Peyer's patch (tissue), 4 donors: ENCODE measurements at regions not wholly inside any gene's neighbourhood (a gene's known extent, or its start where the extent isn't known, plus 50 kb on each side); places are given as distances from the start of the nearest gene placed in this dataset.

Experiments used
- DNase-seq, 3 donors: peaks; one replicate each; pipeline ENCODE4 v3.0.0-alpha.2; 2017 to 2019
- H3K27ac ChIP-seq, 4 donors: fragments of 200-600 bp; sonication (generic); one replicate each; pipeline ENCODE4 v1.5.1; 2016 to 2019
- H3K27me3 ChIP-seq, 2 donors: fragments of 200-600 bp; sonication (generic); one replicate each; pipeline ENCODE4 v1.5.1; 2019
- H3K36me3 ChIP-seq, 3 donors: fragments of 200-600 bp; sonication (generic); one replicate each; pipeline ENCODE4 v1.5.1; 2016 to 2019
- H3K4me1 ChIP-seq, 4 donors: fragments of 200-600 bp; sonication (generic); one replicate each; pipeline ENCODE4 v1.5.1; 2016 to 2019
- H3K4me3 ChIP-seq, 4 donors: fragments of 200-600 bp; sonication (generic); 1 replicate in 3 of 4; 2 replicates in 1 of 4; pipeline ENCODE4 v1.5.1; 2016 to 2019; ENCODE audit warnings: mild to moderate bottlenecking in 1 of 4
- H3K9me3 ChIP-seq, 4 donors: fragments of 200-600 bp; sonication (generic); one replicate each; pipeline ENCODE4 v1.5.1; 2016 to 2019; ENCODE audit warnings: mild to moderate bottlenecking in 1 of 4
- CTCF ChIP-seq, 6 experiments: fragments of 450-650 bp in 4 of 6; fragments of 200-600 bp in 2 of 6; sonication (generic) in 1 of 6; IDR thresholded peaks; one replicate each; pipeline ENCODE4 v1.5.1; 2017 to 2019; ENCODE audit warnings: antibody characterized with exemption in 6 of 6, mild to moderate bottlenecking in 3 of 6, moderate library complexity in 1 of 6
- POLR2A ChIP-seq, 2 donors: fragments of 450-650 bp; IDR thresholded peaks; one replicate each; pipeline ENCODE4 v1.5.1; 2017; ENCODE audit warnings: antibody characterized with exemption in 2 of 2, mild to moderate bottlenecking in 2 of 2, moderate library complexity in 2 of 2

DNA sequence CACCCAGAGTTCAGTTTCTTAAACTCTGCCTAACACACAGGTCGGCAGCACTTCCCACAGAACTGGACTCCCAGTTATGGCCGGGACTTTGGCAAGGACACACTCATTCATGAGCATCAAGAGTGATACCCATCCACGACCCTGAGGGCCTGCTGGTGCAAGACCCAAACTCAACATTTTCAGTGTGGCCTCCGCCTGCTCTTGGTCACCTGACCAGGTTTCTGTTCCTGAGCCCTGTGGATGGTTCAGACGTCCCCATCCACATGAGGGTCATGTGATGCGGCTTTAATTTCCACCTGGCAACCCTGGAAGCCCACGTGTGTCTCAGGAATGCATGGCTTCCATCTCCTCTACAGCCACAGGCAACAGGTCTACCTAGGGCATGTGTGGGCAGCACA is 245.3 kb downstream of the DLL1 start:
- H3K4me3 ChIP-seq: no peak overlapping the region
- no peaks in the 10 kb centered on the region for H3K9me3 ChIP-seq
- peak in 1 of 3 donors; percentile 30 for DNase-seq
- H3K27me3 ChIP-seq: no peaks in the 10 kb centered on the region
- TF ChIP-seq POLR2A (IDR thresholded peaks at IDR 0.05): no peak
- no peak for TF ChIP-seq CTCF (IDR thresholded peaks at IDR 0.05)
- H3K4me1 ChIP-seq: no peaks in the 10 kb centered on the region
- H3K36me3 ChIP-seq: no peaks in the 10 kb centered on the region
- H3K27ac ChIP-seq: peak overlapping the region in 2 of 4 donors; percentile 47 to 55

DNA sequence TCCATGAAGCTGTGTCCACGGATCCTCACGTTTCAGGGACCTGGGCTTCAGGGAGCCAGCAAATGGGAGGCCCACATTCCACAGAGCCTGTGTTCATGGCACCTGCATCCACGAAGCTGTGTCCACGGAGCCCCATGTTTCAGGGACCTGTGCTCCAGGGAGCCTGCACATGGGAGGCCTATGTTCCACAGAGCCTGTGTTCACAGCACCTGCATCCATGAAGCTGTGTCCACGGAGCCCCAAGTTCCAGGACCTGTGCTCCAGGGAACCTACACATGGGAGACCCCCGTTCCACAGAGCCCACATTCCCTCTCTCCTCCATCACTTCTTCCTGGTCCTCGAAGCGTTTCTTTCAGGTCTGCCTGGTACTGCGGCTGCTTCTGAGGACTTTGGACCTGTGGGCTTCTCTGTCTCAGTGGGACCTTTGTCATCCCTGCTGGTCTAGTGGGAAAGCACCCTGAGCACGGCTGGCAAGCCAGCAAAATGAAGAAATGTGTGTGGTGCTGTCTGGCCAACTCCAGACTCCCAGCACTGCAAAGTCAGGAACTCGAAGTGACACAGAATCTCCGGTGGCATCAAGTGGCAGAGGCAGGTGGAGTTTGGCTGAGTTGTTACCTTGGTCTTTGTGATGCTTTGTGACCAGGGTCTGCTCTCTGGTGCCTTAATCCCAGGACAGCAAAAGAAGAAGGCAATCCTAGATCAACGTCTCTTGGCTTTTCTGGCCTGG is 245.9 kb downstream of the DLL1 start:
- Histone ChIP-seq H3K27ac (no peak overlapping the region), H3K4me3 (no peak overlapping the region), H3K9me3 (no peaks in the 10 kb centered on the region), H3K27me3 (no peaks in the 10 kb centered on the region), H3K4me1 (no peaks in the 10 kb centered on the region), H3K36me3 (no peaks in the 10 kb centered on the region)
- no peak for TF ChIP-seq CTCF (IDR thresholded peaks at IDR 0.05)
- TF ChIP-seq POLR2A (IDR thresholded peaks at IDR 0.05): no peak
- peak in 1 of 3 donors; percentile 20 for DNase-seq

GRCh38 chr6:170043881-170044790 is 246.7 kb downstream of the DLL1 start:
- H3K27ac ChIP-seq: no peak overlapping the region
- no peaks in the 10 kb centered on the region for H3K4me1 ChIP-seq
- TF ChIP-seq CTCF (IDR thresholded peaks at IDR 0.05) (no peak), POLR2A (IDR thresholded peaks at IDR 0.05) (no peak)
- no peaks in the 10 kb centered on the region for H3K9me3 ChIP-seq
- no peak for DNase-seq
- H3K27me3 ChIP-seq: no peaks in the 10 kb centered on the region
- H3K4me3 ChIP-seq: no peak overlapping the region
- no peaks in the 10 kb centered on the region for H3K36me3 ChIP-seq

GRCh38 chr6:170043150-170043819 is 247.6 kb downstream of the DLL1 start:
- Histone ChIP-seq H3K4me1 (no peaks in the 10 kb centered on the region), H3K36me3 (no peaks in the 10 kb centered on the region), H3K27me3 (no peaks in the 10 kb centered on the region), H3K27ac (no peak overlapping the region), H3K9me3 (no peaks in the 10 kb centered on the region), H3K4me3 (no peak overlapping the region)
- no peak for DNase-seq
- no peak for TF ChIP-seq POLR2A (IDR thresholded peaks at IDR 0.05)
- TF ChIP-seq CTCF (IDR thresholded peaks at IDR 0.05): no peak

DNA sequence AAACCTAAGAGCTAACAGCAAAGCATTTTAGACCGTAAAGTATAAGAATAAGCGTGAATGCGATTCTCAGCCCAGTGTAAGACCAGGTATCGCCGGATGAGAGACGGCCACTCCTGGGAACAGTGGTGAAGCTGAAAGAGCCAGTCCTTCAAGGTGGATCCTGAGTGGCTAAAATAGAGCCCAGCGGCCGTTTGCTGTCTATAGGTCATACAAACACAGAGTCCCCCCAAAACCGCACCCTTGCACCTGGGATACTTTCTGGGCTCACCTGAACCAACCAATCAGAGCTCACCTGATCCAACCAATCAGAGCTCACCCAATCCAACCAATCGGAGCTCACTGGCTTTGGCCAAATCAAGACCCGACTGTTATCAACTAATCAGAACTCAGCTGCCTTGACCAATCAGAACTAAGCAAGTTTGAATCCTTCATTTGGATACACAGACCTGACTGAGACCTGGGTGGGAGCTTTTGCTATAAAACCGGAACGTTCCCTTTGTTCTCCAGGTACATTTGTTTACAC is 248.2 kb downstream of the DLL1 start:
- DNase-seq: no peak
- H3K36me3 ChIP-seq: no peaks in the 10 kb centered on the region
- no peaks in the 10 kb centered on the region for H3K27me3 ChIP-seq
- no peak overlapping the region for H3K27ac ChIP-seq
- TF ChIP-seq POLR2A (IDR thresholded peaks at IDR 0.05) (no peak), CTCF (IDR thresholded peaks at IDR 0.05) (no peak)
- H3K9me3 ChIP-seq: no peaks in the 10 kb centered on the region
- H3K4me3 ChIP-seq: no peak overlapping the region
- H3K4me1 ChIP-seq: no peaks in the 10 kb centered on the region
